NCI-H1436 treated with DMSO at 0.1 percent for 48 hours (cell line): ENCODE measurements at regions not wholly inside any gene's neighbourhood (a gene's known extent, or its start where the extent isn't known, plus 50 kb on each side); places are given as distances from the start of the nearest gene placed in this dataset.
"Not testable (repeated sequence)": the region's sequence is repeated elsewhere in the genome, so short reads cannot be mapped to it uniquely, and the experiment has no call there.

ENCODE experiments used
- DNase-seq: peaks from one replicate; lab custom pipeline; 2025; lab: John Stamatoyannopoulos, UW

- no peak for DNase-seq
These were observed 354.0 kb downstream of the ZNF326 start for GRCh38 chr1:90348934-90349333.

- not testable (repeated sequence) for DNase-seq
These were observed 353.5 kb downstream of the ZNF326 start for GRCh38 chr1:90348459-90348858.

- DNase-seq = no peak
These were observed 352.5 kb downstream of the ZNF326 start for GRCh38 chr1:90347366-90347765.

- no peak for DNase-seq
These were observed 351.8 kb downstream of the ZNF326 start for GRCh38 chr1:90346757-90347156.

- DNase-seq = no peak
These were observed 351.4 kb downstream of the ZNF326 start for GRCh38 chr1:90346349-90346748.

GRCh38 chr1:90344963-90345730, 350.2 kb downstream of the ZNF326 start:
- DNase-seq = no peak

GRCh38 chr1:90341516-90341915, 346.6 kb downstream of the ZNF326 start:
- no peak for DNase-seq

- DNase-seq = no peak
These were observed 345.7 kb downstream of the ZNF326 start for GRCh38 chr1:90340606-90341005.

GRCh38 chr1:90339811-90340210, 344.9 kb downstream of the ZNF326 start:
- DNase-seq = no peak

GRCh38 chr1:90336552-90337324, 341.8 kb downstream of the ZNF326 start:
- no peak for DNase-seq

- no peak for DNase-seq
These were observed 340.6 kb downstream of the ZNF326 start for GRCh38 chr1:90335558-90335957.

GRCh38 chr1:90334137-90334536, 339.2 kb downstream of the ZNF326 start:
- DNase-seq = no peak

- no peak for DNase-seq
These were observed 330.3 kb downstream of the ZNF326 start for GRCh38 chr1:90325168-90325567.

- DNase-seq = no peak
These were observed 327.3 kb downstream of the ZNF326 start for GRCh38 chr1:90322186-90322585.

- no peak for DNase-seq
These were observed 325.0 kb downstream of the ZNF326 start for GRCh38 chr1:90319918-90320317.

GRCh38 chr1:90318431-90318830, 323.5 kb downstream of the ZNF326 start:
- no peak for DNase-seq

GRCh38 chr1:90317628-90318027, 322.7 kb downstream of the ZNF326 start:
- no peak for DNase-seq

GRCh38 chr1:90314533-90314932, 319.6 kb downstream of the ZNF326 start:
- no peak for DNase-seq

- no peak for DNase-seq
These were observed 318.9 kb downstream of the ZNF326 start for GRCh38 chr1:90313778-90314177.

- DNase-seq = no peak
These were observed 314.9 kb downstream of the ZNF326 start for GRCh38 chr1:90309806-90310205.

- DNase-seq = no peak
These were observed 313.5 kb downstream of the ZNF326 start for GRCh38 chr1:90308421-90308820.

- DNase-seq = no peak
These were observed 310.7 kb downstream of the ZNF326 start for GRCh38 chr1:90305577-90305976.

- no peak for DNase-seq
These were observed 301.4 kb downstream of the ZNF326 start for GRCh38 chr1:90296327-90296726.
